C1 segment of cervical spinal cord (tissue), 14 donors: ENCODE measurements at regions not wholly inside any gene's neighbourhood (a gene's known extent, or its start where the extent isn't known, plus 50 kb on each side); places are given as distances from the start of the nearest gene placed in this dataset.

Source experiments
- DNase-seq, 14 donors: peaks; one replicate each; lab custom pipeline; 2025; lab: John Stamatoyannopoulos, UW

DNA sequence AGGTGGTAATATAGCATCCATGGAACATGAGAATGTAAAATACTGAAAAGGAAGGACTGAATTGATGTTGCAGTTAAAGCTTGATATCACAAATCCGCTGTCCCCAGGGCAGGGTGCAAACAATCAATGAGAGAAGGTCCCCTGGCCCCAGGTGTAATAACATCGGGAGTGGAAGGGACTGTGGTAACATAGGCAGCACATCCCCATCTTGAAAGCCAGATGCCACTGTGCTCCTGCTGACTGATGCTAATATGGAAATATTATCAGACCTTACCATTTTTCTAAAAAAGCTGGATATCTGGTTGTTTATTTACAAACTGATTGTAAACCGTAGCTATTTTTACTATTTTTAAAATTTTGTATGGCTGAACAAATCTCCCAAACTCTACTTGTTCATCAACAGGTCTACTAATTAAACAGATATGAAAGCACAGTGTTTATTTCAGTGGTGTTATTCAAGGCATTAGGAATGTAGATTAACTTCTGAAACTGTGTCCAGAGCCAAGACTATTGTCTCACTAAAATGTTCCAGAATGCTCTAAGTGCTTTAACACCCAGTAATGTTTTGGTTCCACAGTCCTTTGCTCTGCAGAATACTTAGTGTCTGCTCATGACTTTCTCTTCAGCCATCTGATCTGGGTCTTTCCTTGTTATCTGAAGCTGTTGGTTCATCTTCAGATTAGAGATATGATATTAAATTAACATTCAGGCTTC is 386.0 kb upstream of the RARB start:
- no peak for DNase-seq

DNA sequence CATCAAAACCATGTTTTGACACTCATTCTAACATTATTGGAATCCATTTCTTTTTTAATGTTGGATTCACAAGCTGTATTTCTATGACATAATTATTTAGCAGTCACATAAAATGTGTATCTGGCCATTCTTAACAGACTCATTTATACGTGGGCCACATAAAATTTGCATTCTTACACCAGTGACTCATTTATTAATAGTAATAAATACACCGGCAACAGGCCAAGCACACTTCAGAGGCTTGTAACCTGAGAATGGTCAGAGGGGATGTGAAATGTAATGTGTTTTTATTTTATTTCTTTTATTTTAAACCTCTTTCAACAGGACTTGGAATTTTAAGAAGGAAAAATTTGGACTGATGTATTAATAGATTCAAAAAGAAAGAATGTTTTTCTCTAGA is 384.9 kb upstream of the RARB start:
- no peak for DNase-seq

GRCh38 chr3:25043749-25044148 is 384.3 kb upstream of the RARB start:
- DNase-seq = no peak

- DNase-seq = peak in 8 of 14 donors; percentile 7 to 55 (median 18)
Measured at GRCh38 chr3:25044762-25045710, 383.0 kb upstream of the RARB start.

DNA sequence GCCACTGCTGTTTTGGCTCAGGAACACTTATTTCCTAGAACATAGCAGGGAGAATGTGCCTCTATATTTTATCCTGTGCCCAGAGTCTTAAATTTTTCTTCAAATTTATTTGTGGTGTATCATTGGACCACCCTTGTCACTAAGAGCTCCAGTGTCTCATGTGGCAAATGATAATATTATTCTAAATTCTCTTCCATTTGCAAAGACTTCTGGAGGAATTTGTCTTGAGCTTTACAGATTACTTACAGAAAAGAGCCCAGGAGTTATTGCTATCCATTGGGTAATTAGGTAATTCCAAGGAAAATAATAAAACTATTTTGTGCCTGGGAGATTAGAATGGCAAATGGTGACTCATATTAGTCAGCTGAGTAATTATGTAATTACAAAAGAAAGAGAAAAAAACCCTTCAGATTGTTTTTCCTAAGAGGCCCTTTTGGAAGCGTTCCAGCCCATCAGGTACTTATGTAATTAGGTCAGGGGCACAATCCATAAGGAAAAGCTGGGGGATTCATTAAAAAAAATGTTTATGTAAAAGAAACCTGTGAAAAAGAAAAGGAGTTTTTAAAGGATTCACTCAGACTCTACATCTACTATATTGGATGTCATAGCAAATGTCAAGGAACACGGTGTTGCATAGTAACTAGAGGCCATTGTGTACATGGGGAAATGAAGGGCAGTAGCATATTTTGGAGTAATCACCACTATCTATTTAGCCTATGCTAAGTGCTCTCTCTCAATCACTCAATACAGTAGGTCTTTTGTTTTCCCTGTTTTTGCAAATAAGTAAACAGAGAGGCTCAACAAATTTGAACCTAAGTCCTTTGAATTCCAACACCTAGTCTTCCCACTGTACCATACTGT is 380.9 kb upstream of the RARB start:
- DNase-seq = no peak

DNA sequence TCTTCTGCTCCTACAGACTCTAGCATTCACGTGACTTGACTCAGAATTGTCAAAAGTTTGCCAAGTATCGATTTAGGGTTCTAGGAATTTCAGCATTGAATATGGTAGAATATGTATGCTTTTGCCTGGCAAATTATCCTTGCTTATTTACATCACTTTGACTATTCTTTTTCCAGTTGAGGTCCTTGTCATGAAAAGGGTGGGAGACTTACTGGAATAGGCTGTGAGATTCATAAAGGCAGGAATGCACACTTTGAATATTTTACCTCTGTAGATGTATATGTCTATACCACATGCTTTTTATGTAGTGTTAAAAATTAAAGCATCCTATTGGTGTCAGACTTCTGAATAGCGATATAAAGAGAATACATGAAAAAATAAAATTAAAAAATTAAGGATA is 378.8 kb upstream of the RARB start:
- no peak for DNase-seq

DNA sequence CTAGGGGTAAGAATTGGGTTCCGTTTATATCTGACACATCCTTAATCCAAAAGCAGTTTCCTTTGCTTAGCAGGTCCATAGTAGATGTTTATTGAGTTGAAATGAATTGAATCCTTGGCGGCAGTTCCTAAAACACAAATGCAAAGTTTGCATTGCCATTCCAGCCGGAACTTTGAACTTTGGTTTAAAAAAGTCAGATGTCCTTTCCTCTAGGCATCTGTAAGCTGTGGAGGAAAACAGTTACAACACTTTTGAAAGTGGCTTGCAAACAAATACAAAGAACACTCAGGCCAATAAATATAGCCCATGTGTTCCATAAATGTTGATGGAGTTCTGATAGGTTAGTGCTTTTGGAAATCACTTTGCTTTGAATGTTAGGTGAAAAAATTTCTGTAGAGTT is 374.7 kb upstream of the RARB start:
- no peak for DNase-seq

GRCh38 chr3:25056036-25056755 is 371.9 kb upstream of the RARB start:
- no peak for DNase-seq

DNA sequence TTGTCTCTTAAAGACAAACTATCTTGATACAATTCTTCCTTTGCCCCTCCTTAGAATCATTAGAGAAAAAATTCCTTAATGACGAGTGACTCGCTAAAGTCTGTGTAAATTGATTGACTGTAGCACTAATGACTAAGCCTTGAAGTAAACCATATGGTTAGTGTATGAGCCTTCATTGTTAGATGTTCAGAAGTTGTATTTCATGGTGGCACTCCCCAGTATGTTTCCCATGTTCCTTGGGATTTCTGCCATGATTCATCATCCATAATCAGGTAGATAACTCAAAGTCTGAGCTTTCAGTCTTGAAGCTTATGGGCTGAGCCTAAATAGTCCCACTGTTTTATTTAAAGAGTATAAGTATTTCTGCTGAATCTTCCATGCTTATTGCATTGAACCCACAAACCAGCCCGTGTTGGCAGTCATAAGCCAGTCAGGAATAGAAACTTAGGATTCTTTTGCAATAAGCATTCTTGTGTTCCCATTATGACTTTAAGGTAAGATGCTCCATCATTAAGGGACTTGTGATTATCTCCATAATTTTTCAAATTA is 371.2 kb upstream of the RARB start:
- no peak for DNase-seq

DNA sequence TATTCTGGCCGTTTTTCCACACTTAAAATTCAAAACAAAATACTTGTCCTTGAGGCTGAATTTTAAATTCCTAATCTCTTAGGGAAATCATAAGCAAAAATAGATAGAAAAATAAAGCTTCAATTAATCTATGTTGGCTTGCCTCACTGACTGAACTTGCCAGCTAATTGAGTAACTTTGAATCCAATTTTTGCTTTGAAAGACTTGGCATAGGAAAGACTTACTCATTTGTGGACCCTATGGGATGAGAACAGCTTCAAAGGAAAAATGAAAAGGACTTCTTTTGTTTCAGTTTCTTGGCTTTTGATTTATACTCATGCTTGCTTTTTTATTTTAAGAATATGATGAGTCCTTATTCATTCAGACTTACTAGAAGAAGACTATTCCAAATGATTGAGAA is 370.7 kb upstream of the RARB start:
- DNase-seq = no peak

GRCh38 chr3:25064681-25065080 is 363.4 kb upstream of the RARB start:
- no peak for DNase-seq

GRCh38 chr3:25069970-25070369 is 358.1 kb upstream of the RARB start:
- no peak for DNase-seq

GRCh38 chr3:25071846-25072245 is 356.2 kb upstream of the RARB start:
- DNase-seq = no peak

GRCh38 chr3:25073423-25073822 is 354.6 kb upstream of the RARB start:
- no peak for DNase-seq

- no peak for DNase-seq
Measured at GRCh38 chr3:25074149-25074548, 353.9 kb upstream of the RARB start.

DNA sequence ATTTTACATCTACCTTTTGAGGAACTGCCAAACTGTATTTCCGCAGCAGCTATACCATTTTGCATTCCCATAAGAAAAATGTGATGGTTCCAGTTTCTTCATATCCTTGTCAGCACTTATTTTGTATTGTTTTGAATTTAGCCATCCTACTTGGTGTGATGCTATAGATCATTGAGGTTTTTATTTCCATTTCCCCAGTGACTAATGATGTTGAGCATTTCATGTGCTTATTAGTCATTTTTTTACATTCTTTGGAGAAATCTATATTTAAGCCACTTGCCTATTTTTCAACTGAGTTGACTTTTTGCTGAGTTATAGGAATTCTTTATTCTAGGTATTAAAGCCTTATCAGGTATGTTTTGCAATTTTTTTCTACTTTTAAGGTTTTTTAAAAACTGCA is 347.6 kb upstream of the RARB start:
- DNase-seq = no peak

DNA sequence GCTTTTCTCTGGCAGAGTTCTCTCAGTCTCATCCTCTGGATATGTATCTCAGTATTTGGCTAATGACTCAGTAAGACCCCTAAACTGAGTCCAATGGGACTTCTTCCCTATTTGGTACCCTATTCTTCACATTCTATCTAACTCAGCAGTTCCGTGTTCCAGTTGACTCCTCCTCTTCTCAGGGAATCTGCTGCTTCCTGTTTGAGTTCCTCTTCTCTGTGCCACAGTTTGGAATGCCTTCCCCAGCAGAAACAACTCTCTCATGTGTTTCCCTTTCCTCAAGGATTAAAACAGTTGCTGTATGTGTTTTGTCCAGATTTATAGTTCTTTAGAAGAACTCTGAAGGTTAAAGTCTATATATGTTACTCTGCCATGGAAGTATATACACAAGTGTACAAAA is 344.0 kb upstream of the RARB start:
- DNase-seq = no peak

- DNase-seq = no peak
Measured at GRCh38 chr3:25086721-25087120, 341.3 kb upstream of the RARB start.

DNA sequence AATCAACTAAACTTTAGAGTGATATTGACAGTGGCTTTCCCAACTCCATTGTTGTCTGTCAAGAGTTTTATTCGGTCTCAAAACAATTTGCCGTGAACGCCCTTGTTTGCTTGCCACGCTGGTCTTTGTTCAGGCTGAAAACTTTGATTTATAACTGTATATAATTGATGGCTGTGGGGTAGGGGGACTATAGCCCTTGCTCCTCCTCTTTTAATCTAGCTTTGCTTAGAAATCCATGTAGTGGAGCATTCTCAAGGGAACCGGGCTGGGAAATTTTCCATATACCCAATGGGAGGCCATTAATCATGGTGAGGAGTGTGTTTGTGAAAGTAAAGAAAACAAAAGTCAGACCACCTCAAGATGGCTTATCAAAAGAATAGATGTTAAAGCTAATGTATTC is 339.8 kb upstream of the RARB start:
- no peak for DNase-seq

DNA sequence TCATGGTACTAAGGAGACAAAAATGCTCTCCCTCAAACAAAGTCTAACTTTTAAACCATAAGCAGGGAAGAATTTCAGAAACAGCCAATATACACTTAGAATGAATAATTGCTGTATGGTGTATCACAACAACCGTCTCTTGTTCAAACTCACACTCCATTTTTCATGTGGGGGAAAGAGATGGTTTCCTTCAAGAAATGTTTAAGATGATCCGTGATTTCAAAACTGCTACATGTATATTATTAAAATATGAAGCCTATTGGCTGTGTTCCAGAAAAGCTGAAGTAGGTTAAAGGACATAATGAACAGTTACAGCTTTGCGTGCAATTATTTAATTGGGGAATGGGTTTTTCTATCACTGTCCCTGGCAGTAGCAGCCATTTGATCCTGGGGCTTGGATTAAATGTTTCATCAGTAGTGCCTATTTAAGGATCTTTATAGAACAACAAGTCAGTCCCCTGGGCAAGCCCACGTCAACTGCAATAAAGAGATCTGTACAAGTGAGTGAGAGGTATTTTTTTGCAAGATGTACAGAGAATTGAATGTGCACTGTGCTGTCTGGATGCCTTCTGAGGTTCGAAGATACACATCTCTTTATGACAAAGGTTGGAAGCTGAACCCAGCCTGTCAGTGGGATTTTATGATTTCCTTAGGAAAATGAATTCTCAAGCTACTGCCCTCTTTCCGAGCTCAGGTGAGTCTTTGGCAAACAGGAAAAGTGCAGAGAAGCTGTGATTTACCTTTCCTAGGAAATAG is 337.2 kb upstream of the RARB start:
- DNase-seq = no peak
